SHP77 treated with DMSO at 0.1 percent for 48 hours (cell line): ENCODE measurements at regions not wholly inside any gene's neighbourhood (a gene's known extent, or its start where the extent isn't known, plus 50 kb on each side); places are given as distances from the start of the nearest gene placed in this dataset.
"Not testable (repeated sequence)": the region's sequence is repeated elsewhere in the genome, so short reads cannot be mapped to it uniquely, and the experiment has no call there.

Source experiments
- DNase-seq: peaks from one replicate; lab custom pipeline; 2025; lab: John Stamatoyannopoulos, UW

GRCh38 chr5:3484836-3485235 is 110.8 kb upstream of the IRX1 start:
- DNase-seq: no peak

- no peak for DNase-seq
Measured at GRCh38 chr5:3481175-3481574, 114.5 kb upstream of the IRX1 start.

DNA sequence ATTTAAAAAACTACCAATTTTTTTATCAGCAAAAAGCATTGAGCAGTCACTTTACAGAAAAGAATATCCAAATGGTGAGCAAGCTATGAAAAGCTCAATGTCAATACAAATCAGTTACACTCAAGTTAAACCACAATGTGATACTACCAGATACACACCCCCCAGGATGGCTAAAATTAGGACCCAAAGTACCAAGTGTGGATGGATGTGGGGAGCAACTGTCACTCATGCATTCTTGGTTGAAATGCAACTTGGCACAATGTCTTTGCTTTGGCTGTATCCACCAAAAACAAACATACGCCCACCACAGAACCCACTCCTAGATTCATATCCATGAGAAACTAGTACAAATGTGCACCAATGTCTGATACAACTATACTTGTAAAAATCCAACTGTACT is 120.0 kb upstream of the IRX1 start:
- DNase-seq: no peak

DNA sequence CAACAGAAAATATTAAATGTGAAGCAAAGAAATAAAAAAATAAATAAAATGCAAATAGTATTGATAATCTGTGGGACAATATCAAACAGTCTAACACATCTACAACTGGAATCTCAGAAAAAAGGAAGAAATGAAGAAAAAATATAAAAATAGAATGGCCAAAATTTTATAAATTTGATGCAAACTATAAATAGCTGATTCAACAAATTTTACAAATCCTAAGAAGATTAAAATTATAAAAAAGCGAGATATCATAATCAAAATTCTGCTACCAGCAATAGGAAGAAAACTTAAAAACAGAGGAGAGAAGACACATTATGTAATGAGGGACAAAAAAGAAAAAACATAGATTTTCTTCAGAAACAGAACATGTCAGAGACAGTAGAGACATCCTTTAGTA is 129.2 kb upstream of the IRX1 start:
- DNase-seq: no peak

GRCh38 chr5:3460416-3460815 is 135.2 kb upstream of the IRX1 start:
- DNase-seq: no peak

- DNase-seq: no peak
Measured at GRCh38 chr5:3456121-3456681, 139.4 kb upstream of the IRX1 start.

- DNase-seq: not testable (repeated sequence)
Measured at GRCh38 chr5:3454028-3454427, 141.6 kb upstream of the IRX1 start.

DNA sequence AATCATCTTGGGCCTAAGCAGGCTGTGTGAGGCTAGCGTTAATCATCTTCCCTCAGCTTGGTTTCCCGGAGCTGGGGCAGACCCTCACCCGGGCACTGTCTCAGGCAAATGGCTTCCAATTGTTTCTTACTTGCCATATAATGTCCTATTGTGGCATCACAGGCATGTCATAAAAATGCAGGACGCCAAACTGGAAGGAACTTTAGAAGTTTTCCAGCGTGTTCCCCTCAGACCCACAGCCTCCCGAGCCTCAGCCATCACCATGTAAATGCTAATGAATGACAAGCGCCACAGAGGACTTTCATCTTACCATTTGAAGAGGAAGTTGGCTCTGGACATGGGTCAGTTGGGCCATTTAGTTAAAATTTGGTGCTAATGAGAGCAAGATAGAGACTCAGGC is 143.0 kb upstream of the IRX1 start:
- no peak for DNase-seq

GRCh38 chr5:3451961-3452360 is 143.7 kb upstream of the IRX1 start:
- no peak for DNase-seq

DNA sequence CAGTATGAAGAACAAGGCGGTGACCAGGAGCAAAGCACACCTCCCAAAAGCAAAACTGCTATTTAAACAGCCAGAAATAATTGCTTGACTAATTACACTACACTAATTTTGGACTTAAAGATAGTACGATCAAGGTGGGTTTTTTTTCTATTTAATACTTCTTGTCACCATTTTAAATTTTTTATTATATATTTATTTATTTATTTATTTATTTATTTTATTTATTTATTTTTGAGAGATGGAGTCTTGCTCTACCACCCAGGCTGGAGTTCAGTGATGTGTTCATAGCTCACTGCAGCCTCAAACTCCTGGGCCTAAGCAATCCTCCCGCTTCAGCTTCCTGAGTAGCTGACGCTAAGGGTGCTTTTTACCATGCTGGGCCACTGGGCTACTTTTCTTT is 146.2 kb upstream of the IRX1 start:
- no peak for DNase-seq

- DNase-seq: no peak
Measured at GRCh38 chr5:3446410-3446809, 149.2 kb upstream of the IRX1 start.

GRCh38 chr5:3445517-3445916 is 150.1 kb upstream of the IRX1 start:
- not testable (repeated sequence) for DNase-seq

DNA sequence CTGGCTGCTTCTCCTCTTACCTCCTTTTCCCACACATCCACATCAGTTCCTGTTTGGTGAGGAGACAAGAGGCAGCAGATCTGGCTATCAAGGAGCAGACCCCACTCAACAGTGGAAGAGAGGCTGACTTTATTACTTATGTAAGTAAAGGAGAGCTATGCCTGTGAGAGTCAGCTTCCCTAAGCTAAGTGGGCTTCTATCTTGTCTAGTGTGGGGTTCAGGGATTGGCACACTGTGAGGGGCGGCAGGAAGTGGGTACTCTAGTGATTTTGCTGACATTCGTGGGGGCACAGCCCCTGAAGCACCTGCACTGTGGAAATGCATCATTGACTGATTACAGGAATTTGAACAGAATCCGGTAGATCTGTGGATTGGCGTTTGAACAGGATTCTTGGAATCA is 163.5 kb upstream of the IRX1 start:
- DNase-seq: no peak

DNA sequence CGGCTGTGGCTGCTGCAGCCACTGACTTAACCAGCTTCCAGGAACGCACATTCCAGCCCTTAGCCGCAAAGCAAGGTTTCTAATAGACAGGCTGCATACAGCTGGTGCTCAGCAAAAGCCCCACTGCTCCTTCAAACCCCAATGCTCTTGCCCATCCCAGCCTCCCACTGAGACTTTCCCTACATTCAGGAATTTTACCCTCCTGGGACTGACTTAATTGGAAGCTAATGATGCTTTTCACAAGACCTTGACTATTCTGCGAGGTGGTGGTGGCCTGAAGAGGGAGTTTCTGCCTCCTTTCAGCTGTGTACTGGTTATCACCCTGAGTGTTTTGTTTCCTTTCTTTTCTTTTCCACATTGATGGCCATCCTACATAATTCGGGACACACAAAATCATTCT is 164.9 kb upstream of the IRX1 start:
- DNase-seq: no peak

- no peak for DNase-seq
Measured at GRCh38 chr5:3429962-3430361, 165.7 kb upstream of the IRX1 start.

DNA sequence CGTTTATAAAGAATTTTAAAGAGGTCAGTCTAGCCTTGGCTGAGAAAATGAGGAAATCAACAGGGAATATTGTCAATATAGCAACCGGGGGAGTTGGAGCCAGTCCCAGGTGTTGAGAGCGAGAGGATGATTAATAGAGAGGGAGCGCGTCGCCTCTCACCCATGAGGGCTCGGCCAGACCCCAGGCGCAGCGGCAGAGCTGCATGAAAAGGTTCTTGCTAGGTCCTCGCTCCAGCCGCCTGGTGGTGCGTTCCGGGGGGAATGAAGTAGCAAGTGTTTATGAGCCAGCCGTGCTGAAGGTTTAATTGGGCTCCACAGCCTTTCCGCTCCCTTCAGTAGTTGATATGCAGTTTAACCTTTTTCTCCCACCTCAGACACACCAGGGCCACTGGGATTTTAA is 167.3 kb upstream of the IRX1 start:
- DNase-seq: no peak

- DNase-seq: no peak
Measured at GRCh38 chr5:3424946-3425345, 170.7 kb upstream of the IRX1 start.

DNA sequence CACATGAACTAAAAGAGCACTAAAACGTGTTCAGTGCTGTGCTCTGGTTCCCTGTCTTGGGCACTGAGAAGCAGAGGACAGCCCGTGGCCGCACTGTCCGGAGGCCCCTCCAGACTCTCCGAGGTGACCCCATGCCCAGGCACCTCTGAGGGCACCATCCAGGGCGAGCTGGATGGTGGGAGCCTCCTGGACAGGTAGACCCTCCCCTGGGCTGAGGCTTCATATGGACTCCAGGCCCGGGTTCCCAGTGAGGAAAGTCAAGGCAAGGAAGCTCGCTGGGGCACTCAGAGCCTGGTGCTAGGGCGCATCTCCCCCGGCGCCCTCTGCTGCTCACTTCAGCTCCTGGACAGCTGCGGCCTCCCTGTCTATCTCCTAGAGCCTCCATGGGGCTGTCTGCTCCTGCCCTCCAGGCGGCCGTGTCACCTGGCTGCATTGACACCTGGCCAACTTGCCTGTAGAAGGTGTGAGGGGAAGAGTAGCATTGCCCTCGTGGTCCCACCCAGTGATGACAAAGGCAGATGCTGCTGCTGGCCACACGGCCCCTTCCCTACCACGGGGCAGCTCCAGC is 178.2 kb upstream of the IRX1 start:
- DNase-seq: no peak

DNA sequence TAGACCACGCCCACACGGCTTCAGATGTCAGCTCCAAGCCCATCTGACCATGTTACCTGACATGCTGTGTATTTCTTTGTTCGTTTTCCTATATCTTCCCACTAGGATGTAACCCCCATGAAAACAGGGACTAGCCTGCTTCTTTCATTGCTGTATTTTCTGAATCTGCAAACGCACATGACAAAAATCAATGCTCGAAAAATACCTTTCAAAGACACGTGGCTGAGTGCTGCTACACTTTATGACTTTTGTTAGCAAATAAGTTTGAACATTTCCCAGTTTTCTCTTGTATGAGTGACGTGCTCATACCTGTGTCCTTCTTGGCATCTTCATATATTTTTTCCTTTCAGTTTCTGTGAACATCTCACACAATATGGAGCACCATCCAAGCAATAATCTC is 181.3 kb upstream of the IRX1 start:
- no peak for DNase-seq

DNA sequence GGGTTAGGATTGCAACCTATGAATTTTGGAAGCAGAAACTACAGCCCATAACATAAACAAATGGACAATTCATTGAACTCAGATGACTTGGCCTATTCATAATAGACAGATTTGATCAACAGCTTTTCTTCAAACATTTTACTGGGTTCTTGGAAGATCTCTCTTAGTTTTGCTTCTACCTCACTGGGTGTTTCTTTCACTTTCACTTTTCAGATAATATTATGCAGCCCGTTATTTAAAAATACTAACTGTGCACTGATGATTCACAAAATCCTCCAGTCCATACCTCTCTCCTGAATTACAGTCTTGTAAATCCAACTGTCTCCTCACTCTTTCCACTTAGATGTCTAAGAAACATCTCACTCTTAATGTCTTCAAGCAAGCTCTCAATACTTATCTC is 183.5 kb upstream of the IRX1 start:
- no peak for DNase-seq

DNA sequence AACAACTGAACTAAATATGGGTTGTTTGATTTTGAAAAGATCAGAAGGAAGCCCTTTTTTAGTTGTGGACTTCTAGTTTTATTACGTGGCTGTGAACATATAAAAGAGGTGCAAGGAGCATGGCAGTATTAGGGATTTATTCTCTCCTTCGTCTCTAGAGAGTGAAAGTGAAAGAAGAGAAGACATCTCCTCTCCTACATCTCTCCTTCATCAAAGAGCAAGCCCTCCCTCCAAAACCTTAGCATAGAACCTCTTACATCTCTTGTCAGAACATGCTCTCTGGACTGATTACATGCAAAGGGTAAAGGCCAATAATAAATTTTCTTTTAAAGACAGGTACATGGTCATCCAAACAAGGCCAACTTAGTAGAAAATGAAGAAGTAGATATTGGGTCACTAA is 184.3 kb upstream of the IRX1 start:
- no peak for DNase-seq

DNA sequence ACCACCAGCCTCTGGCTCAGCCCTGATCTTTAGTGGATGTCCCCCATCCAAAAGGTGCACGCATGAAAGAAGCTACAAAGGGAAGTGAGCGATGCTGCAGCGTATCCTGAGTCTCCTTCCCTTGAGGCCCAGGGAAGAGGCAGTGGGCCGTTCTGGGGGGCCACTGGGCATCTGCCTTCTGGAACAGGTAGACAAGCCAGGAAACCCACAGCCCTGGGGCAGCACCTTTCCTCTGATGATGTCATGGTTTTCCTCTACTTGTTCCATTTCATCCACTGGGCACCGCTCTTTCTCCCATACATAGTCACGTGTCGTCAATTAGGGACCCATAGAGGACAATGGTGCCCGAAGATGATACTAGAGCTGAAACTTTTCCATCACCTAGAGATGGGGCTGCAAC is 194.0 kb upstream of the IRX1 start:
- no peak for DNase-seq

- no peak for DNase-seq
Measured at GRCh38 chr5:3400659-3401058, 195.0 kb upstream of the IRX1 start.

DNA sequence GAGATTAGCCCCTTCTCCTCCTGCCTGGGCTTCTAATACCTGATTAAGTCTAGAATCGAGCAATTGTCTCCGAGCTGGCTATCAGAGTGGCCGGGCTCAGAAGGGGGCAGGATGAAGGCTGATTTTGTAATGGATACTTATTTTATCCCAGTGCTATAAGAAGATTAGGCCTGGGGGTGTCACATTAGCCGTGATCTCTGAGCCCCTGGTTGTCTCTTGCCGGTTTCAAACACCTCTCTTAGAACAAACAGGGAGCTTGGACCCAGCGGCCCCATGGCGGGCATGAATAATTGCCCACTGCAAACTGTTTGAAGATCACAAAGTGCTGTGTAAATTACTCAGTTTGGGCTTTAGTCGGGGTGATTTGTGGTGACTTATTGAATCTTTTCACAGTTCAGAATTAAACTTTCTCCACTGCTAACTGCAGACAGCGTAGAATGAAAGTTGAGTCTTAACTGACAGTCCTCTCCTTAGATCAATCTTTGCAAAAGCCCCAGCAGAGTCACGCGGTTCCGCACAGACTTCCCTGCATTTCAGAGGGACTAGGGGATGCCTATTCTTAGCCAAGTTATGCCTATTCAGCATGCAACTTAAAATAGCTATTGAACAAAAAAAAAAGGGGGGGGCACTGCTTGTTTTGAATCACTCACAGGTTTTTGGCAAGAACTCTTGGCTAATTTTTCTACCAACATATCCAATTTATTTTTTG is 200.6 kb upstream of the IRX1 start:
- DNase-seq: no peak
